ENCODE measurements at regions not wholly inside any gene's neighbourhood (a gene's known extent, or its start where the extent isn't known, plus 50 kb on each side); places are given as distances from the start of the nearest gene placed in this dataset.

- no peak for TF ChIP-seq CTCF (conservative IDR thresholded peaks at IDR 0.05; ENCODE audit: low read depth, low read length)
- TF ChIP-seq EZH2phosphoT487 (IDR thresholded peaks at IDR 0.05; ENCODE audit: borderline replicate concordance, low read length) = no peak
- TF ChIP-seq EZH2 (IDR thresholded peaks at IDR 0.05; ENCODE audit: low read length, unreplicated experiment) = no peak
Observed at GRCh38 chr21:15423676-15424445, 305.9 kb upstream of the USP25 start.

All from PC-3 (cell line).